ENCODE measurements at regions not wholly inside any gene's neighbourhood (a gene's known extent, or its start where the extent isn't known, plus 50 kb on each side); places are given as distances from the start of the nearest gene placed in this dataset.

DNA sequence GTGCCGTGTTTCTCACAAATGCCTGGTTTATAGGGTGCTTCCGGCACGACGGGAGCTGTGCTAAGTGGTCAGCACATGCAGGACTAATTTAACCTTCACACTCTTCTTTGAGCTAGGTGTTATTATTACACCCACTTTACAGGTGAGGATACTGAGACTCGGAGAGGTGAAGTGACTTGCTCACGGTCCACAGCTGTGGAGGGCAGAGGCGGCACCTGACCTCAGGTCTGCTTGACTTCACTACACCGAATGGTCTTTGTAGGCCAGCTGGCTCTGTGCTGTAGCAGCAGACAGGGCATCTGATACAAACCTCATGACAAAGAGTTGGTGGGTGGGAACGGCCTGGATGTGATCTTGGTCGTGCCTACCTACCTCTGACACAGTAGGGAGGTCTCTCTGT is 102.0 kb upstream of the BOD1 start:
- H3K9me3 ChIP-seq (ENCODE audit: control insufficient read depth in 2 of 2, low read length in 2 of 2) = no peaks in the 10 kb centered on the region
- H3K4me1 ChIP-seq (ENCODE audit: control insufficient read depth in 2 of 2, insufficient read depth in 2 of 2, low read length in 2 of 2) = no peaks in the 10 kb centered on the region
- no peaks in the 10 kb centered on the region for H3K27me3 ChIP-seq (ENCODE audit: control insufficient read depth in 2 of 2, insufficient read depth in 2 of 2, low read length in 2 of 2)
- no peak overlapping the region for H3K4me3 ChIP-seq (ENCODE audit: low read length in 2 of 2)
- no peak overlapping the region for H3K9ac ChIP-seq (ENCODE audit: low read depth in 1 of 2, low read length in 2 of 2)
- no peaks in the 10 kb centered on the region for H3K36me3 ChIP-seq (ENCODE audit: control insufficient read depth in 2 of 2, insufficient read depth in 2 of 2, low read length in 2 of 2)
- no peak overlapping the region for H3K27ac ChIP-seq (ENCODE audit: low read depth in 2 of 2, low read length in 2 of 2)

DNA sequence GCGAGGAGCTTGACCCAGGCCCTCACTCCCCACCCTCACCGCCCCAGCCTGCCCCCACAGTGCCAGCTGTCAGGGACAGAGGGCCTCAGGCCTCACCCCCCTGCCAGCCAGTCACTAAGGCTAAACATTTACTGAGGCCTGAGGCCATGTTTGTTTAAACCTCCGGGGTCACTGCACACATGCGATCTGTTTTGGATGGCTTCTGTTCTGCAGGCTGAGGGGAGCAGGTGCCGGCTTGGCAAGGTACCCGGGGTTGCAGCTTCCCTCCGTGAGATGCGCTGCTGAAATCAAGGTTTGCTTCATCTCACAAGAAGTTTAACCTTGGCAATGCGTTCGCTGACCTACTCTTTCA is 103.3 kb upstream of the BOD1 start:
- H3K9ac ChIP-seq (ENCODE audit: low read depth in 1 of 2, low read length in 2 of 2) = no peak overlapping the region
- no peak overlapping the region for H3K4me3 ChIP-seq (ENCODE audit: low read length in 2 of 2)
- H3K27ac ChIP-seq (ENCODE audit: low read depth in 2 of 2, low read length in 2 of 2) = no peak overlapping the region
- no peaks in the 10 kb centered on the region for H3K9me3 ChIP-seq (ENCODE audit: control insufficient read depth in 2 of 2, low read length in 2 of 2)
- H3K36me3 ChIP-seq (ENCODE audit: control insufficient read depth in 2 of 2, insufficient read depth in 2 of 2, low read length in 2 of 2) = no peaks in the 10 kb centered on the region
- H3K27me3 ChIP-seq (ENCODE audit: control insufficient read depth in 2 of 2, insufficient read depth in 2 of 2, low read length in 2 of 2) = no peaks in the 10 kb centered on the region
- no peaks in the 10 kb centered on the region for H3K4me1 ChIP-seq (ENCODE audit: control insufficient read depth in 2 of 2, insufficient read depth in 2 of 2, low read length in 2 of 2)

DNA sequence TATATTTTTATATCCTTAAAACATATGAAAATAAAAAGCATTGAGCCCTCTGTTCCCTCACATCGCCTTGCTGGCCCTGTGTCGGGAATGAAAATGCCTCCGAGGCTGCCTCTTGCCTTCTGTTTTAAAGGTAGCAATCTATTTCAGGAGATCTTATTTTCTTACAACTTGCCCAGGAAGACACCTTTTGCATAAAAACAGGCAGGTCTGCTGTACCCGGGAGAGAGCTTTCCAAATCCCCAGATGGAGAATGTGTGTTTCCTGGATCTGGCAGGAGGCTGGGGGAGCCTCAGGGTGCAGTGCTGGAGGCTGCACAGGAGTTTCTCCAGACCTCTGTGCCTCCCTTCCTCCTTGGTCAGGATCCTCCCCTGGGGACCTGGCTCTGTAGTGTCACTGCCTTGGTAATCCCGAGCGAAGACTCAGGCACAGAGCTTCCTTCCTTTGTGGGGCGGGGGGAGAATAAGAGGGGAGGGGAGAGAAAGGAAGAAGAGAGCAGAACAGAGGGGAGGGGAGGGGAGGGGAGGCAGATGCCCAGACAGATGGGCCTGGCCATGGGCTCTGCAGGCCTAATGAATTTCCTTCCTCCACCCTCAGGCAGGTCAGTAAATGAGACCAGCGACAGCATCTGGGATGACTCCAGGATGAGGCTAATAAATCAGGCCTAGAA is 104.0 kb upstream of the BOD1 start:
- H3K9me3 ChIP-seq (ENCODE audit: control insufficient read depth in 2 of 2, low read length in 2 of 2) = no peaks in the 10 kb centered on the region
- H3K4me1 ChIP-seq (ENCODE audit: control insufficient read depth in 2 of 2, insufficient read depth in 2 of 2, low read length in 2 of 2) = no peaks in the 10 kb centered on the region
- no peaks in the 10 kb centered on the region for H3K36me3 ChIP-seq (ENCODE audit: control insufficient read depth in 2 of 2, insufficient read depth in 2 of 2, low read length in 2 of 2)
- no peaks in the 10 kb centered on the region for H3K27me3 ChIP-seq (ENCODE audit: control insufficient read depth in 2 of 2, insufficient read depth in 2 of 2, low read length in 2 of 2)
- H3K4me3 ChIP-seq (ENCODE audit: low read length in 2 of 2) = no peak overlapping the region
- no peak overlapping the region for H3K9ac ChIP-seq (ENCODE audit: low read depth in 1 of 2, low read length in 2 of 2)
- H3K27ac ChIP-seq (ENCODE audit: low read depth in 2 of 2, low read length in 2 of 2) = no peak overlapping the region

DNA sequence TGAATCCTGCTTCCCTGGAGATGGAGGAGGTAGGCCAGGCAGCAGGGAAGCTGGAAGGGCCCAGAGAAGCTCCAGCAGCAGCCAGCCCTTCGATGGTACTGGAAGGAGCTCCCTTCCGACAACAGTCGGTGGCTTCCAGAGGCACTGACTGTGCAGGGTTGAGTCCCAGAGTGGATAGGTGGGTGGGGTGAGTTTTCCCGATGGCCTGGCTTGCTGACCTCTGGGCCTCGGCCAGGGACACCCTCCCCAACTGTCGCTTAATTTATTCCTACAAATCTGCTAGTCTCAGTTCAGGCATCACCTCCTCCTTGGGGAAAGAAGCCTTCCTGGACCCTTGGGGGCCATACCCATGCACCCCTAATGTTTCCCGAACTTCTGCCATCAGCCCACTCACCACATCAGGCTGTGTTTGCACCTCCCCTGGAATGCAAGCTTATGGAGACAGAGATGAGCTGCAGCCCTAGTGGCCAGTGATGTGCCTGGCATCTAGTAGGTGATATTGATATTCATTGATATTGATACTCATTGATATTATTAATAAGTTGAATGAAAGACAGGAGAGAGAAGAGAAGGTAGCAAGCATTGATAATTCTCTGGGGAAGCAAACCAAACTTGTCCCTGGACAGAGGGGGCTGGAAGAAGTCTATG is 104.6 kb upstream of the BOD1 start:
- Histone ChIP-seq H3K9me3 (ENCODE audit: control insufficient read depth in 2 of 2, low read length in 2 of 2) (no peaks in the 10 kb centered on the region), H3K36me3 (ENCODE audit: control insufficient read depth in 2 of 2, insufficient read depth in 2 of 2, low read length in 2 of 2) (no peaks in the 10 kb centered on the region), H3K9ac (ENCODE audit: low read depth in 1 of 2, low read length in 2 of 2) (no peak overlapping the region), H3K4me3 (ENCODE audit: low read length in 2 of 2) (no peak overlapping the region), H3K27ac (ENCODE audit: low read depth in 2 of 2, low read length in 2 of 2) (no peak overlapping the region), H3K27me3 (ENCODE audit: control insufficient read depth in 2 of 2, insufficient read depth in 2 of 2, low read length in 2 of 2) (no peaks in the 10 kb centered on the region), H3K4me1 (ENCODE audit: control insufficient read depth in 2 of 2, insufficient read depth in 2 of 2, low read length in 2 of 2) (no peaks in the 10 kb centered on the region)

DNA sequence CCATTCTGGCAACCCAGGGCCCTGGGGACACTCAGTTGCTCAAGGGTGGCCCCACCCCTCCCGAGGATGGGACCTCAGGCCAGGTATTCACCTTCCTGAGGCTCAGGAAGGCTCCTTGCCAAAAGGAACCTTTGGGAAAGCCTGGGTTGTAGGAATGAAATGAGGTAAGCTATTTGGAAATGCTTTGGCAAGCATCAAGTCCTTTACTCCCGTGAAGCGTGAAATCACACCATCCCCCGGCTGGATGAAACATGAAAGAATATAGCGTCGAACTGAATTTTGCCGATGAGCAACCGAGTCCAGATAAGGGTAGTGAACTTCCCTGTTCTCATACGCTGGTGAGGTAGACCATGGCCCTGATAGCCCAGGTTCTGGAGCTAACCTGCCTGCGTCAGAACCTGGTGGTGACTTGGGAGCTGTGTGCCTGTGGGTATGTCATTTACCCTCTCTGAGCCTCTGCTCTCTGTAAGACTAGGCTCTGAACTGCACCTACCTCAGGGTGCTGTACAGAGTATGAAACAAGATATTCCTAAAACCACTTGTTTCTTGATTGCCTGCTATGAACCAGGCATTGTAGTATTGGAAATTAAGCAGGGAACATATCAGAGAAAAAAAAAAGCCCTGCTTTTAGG is 105.3 kb upstream of the BOD1 start:
- H3K9ac ChIP-seq (ENCODE audit: low read depth in 1 of 2, low read length in 2 of 2) = no peak overlapping the region
- no peaks in the 10 kb centered on the region for H3K4me1 ChIP-seq (ENCODE audit: control insufficient read depth in 2 of 2, insufficient read depth in 2 of 2, low read length in 2 of 2)
- H3K4me3 ChIP-seq (ENCODE audit: low read length in 2 of 2) = no peak overlapping the region
- no peak overlapping the region for H3K27ac ChIP-seq (ENCODE audit: low read depth in 2 of 2, low read length in 2 of 2)
- no peaks in the 10 kb centered on the region for H3K9me3 ChIP-seq (ENCODE audit: control insufficient read depth in 2 of 2, low read length in 2 of 2)
- H3K36me3 ChIP-seq (ENCODE audit: control insufficient read depth in 2 of 2, insufficient read depth in 2 of 2, low read length in 2 of 2) = no peaks in the 10 kb centered on the region
- no peaks in the 10 kb centered on the region for H3K27me3 ChIP-seq (ENCODE audit: control insufficient read depth in 2 of 2, insufficient read depth in 2 of 2, low read length in 2 of 2)

GRCh38 chr5:173726846-173727557 is 110.6 kb upstream of the BOD1 start:
- H3K27me3 ChIP-seq (ENCODE audit: control insufficient read depth in 2 of 2, insufficient read depth in 2 of 2, low read length in 2 of 2) = no peaks in the 10 kb centered on the region
- H3K4me1 ChIP-seq (ENCODE audit: control insufficient read depth in 2 of 2, insufficient read depth in 2 of 2, low read length in 2 of 2) = peaks cover 0 to 4% of the 10 kb centered on the region in 2 donors
- H3K27ac ChIP-seq (ENCODE audit: low read depth in 2 of 2, low read length in 2 of 2) = no peak overlapping the region
- no peak overlapping the region for H3K4me3 ChIP-seq (ENCODE audit: low read length in 2 of 2)
- H3K9ac ChIP-seq (ENCODE audit: low read depth in 1 of 2, low read length in 2 of 2) = no peak overlapping the region
- no peaks in the 10 kb centered on the region for H3K36me3 ChIP-seq (ENCODE audit: control insufficient read depth in 2 of 2, insufficient read depth in 2 of 2, low read length in 2 of 2)
- H3K9me3 ChIP-seq (ENCODE audit: control insufficient read depth in 2 of 2, low read length in 2 of 2) = no peaks in the 10 kb centered on the region

DNA sequence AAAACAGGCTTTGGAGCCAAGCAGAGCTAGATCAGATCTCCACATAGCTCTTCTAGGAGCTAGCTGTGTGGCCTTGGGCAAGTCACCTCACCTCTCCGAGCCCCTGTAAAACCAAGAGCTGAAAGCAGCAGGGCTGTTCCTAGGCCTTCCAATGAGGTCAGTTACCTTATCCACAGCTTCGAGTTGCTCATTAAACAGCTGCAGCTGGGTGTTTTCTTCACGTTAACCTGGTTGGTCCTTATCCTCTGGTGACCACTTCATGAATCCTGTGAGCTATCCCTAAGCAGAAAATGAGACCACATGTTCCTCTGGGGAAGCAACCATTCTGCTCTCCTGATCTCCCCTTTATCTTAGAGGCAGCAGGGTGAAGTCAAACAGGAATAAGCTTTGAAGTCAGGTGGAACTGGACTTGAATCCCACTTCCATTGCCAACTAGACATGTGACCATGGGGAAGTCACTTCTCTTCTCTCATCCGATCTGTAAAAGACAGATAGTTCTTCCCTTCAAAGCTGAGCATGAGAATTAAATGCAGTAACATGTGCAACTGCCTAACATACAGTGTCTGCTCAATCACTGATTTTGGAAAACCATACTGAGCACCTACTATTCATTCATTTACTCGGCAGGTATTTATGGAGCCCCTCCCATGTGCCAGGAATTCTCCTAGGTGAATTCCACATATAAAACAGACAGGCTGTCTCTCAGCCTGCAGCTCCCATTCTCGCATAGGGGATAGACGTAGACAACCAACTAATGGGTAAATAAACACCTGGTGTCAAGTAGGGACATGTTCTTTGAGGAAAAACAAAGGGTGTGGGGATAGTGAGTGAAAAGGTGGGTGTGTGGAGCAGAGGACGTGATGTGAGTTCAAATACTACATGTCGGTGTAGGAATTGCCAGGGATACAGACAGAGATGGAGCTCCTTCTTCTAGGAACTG is 111.7 kb upstream of the BOD1 start:
- Histone ChIP-seq H3K4me3 (ENCODE audit: low read length in 2 of 2) (no peak overlapping the region), H3K27ac (ENCODE audit: low read depth in 2 of 2, low read length in 2 of 2) (no peak overlapping the region), H3K9ac (ENCODE audit: low read depth in 1 of 2, low read length in 2 of 2) (no peak overlapping the region), H3K36me3 (ENCODE audit: control insufficient read depth in 2 of 2, insufficient read depth in 2 of 2, low read length in 2 of 2) (no peaks in the 10 kb centered on the region), H3K27me3 (ENCODE audit: control insufficient read depth in 2 of 2, insufficient read depth in 2 of 2, low read length in 2 of 2) (no peaks in the 10 kb centered on the region), H3K4me1 (ENCODE audit: control insufficient read depth in 2 of 2, insufficient read depth in 2 of 2, low read length in 2 of 2) (peaks cover 0 to 4% of the 10 kb centered on the region in 2 donors), H3K9me3 (ENCODE audit: control insufficient read depth in 2 of 2, low read length in 2 of 2) (no peaks in the 10 kb centered on the region)

DNA sequence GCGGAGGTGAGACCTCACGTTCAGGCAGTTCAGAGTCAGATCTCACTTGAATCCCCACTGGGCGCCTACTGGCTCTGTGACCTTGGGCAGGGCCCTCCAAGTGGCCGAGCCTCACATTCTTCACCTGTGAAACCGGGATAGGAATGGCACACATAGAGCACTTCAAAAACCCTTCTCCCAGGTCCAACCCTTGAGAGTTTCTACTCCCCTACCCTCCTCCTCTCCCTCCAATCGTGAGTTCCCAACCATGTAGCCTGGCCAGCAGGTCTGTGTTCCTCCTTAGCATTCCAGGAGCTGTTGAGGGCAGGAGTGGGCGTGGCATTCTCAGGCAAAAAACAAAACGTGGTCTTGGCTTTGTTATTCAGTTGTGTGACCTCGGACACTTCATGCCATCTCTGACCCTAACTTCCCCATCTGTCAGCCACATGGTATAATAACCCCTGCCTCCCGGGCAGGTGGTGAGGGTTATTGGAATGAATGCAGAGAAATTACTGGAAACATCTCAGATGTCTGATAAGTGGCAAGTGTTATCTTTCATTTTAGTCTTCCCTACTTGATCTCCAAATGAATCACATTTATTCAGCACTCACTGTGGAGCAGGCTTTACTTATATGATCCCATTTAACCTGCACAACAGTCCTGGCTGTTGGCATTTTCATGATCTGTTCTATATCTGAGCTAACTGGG is 112.8 kb upstream of the BOD1 start:
- Histone ChIP-seq H3K4me3 (ENCODE audit: low read length in 2 of 2) (no peak overlapping the region), H3K36me3 (ENCODE audit: control insufficient read depth in 2 of 2, insufficient read depth in 2 of 2, low read length in 2 of 2) (no peaks in the 10 kb centered on the region), H3K9ac (ENCODE audit: low read depth in 1 of 2, low read length in 2 of 2) (no peak overlapping the region), H3K9me3 (ENCODE audit: control insufficient read depth in 2 of 2, low read length in 2 of 2) (no peaks in the 10 kb centered on the region), H3K27ac (ENCODE audit: low read depth in 2 of 2, low read length in 2 of 2) (no peak overlapping the region), H3K27me3 (ENCODE audit: control insufficient read depth in 2 of 2, insufficient read depth in 2 of 2, low read length in 2 of 2) (no peaks in the 10 kb centered on the region), H3K4me1 (ENCODE audit: control insufficient read depth in 2 of 2, insufficient read depth in 2 of 2, low read length in 2 of 2) (peaks cover 0 to 4% of the 10 kb centered on the region in 2 donors)

- no peak overlapping the region for H3K9ac ChIP-seq (ENCODE audit: low read depth in 1 of 2, low read length in 2 of 2)
- H3K36me3 ChIP-seq (ENCODE audit: control insufficient read depth in 2 of 2, insufficient read depth in 2 of 2, low read length in 2 of 2) = no peaks in the 10 kb centered on the region
- peaks cover 0 to 4% of the 10 kb centered on the region in 2 donors for H3K4me1 ChIP-seq (ENCODE audit: control insufficient read depth in 2 of 2, insufficient read depth in 2 of 2, low read length in 2 of 2)
- H3K27me3 ChIP-seq (ENCODE audit: control insufficient read depth in 2 of 2, insufficient read depth in 2 of 2, low read length in 2 of 2) = no peaks in the 10 kb centered on the region
- H3K27ac ChIP-seq (ENCODE audit: low read depth in 2 of 2, low read length in 2 of 2) = no peak overlapping the region
- H3K4me3 ChIP-seq (ENCODE audit: low read length in 2 of 2) = no peak overlapping the region
- H3K9me3 ChIP-seq (ENCODE audit: control insufficient read depth in 2 of 2, low read length in 2 of 2) = no peaks in the 10 kb centered on the region
Measured at GRCh38 chr5:173730632-173731298, 114.3 kb upstream of the BOD1 start.
